ENCODE measurements at regions not wholly inside any gene's neighbourhood (a gene's known extent, or its start where the extent isn't known, plus 50 kb on each side); places are given as distances from the start of the nearest gene placed in this dataset.
"Not testable (repeated sequence)": the region's sequence is repeated elsewhere in the genome, so short reads cannot be mapped to it uniquely, and the experiment has no call there.

DNA sequence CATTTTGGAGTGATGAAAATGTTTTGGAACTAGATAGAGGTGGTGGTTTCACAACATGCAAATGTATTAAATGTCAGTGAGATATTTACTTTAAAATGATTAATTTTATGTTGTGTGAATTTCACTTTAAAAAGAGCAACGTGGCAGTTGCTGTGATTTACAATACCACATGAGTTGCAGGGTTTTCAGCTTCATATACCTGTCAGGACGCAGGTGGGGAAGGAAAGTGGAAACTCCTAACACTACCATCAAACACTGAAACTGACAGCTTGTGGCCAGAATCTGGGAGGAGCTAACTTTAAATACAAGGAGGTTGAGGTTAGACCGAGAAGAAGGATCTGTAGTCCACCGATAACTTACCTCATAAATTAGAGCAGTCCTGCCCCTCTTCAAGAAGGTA is 168.9 kb upstream of the TMEM72 start:
- DNase-seq (ENCODE audit: low read depth): no peak

DNA sequence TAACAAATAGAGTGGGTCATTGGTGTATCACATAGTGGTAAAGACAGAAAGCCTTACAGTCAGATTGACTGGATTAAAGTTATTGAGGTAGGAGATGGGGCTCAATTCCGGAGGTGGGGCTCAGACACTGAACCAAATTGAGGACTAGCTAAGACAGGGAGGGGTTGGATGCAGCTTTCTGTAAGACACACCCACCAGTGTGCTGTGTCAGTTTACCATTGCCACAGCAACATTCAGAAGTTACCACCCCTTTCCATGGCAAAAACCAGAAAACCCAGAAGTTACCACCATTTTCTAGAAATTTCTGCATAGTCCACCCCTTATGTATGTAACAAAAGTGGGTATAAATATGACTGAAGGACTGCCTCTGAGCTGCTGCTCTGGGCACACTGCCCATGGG is 167.6 kb upstream of the TMEM72 start:
- no peak for DNase-seq (ENCODE audit: low read depth)

DNA sequence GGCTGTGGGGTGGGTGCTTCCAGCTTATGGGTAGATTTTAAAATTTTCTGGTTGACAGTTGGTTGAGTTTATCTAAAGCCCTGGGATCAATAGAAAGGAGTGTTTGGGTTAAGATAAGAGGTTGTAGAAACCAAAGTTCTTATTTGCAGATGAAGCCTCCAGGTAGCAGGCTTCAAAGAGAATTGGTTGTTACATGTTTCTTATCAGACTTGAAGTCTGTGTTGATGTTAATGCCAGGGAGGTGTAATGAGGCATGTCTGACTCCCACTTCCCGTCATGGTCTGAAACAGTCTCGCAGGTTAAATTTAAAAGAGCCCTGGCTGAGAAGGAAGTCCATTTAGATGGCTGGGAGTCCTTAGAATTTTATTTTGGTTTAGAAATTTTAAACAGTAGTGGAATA is 165.2 kb upstream of the TMEM72 start:
- DNase-seq (ENCODE audit: low read depth): no peak

- DNase-seq (ENCODE audit: low read depth): no peak
Measured at GRCh38 chr10:44747593-44748172, 163.5 kb upstream of the TMEM72 start.

GRCh38 chr10:44749151-44749550 is 162.0 kb upstream of the TMEM72 start:
- no peak for DNase-seq (ENCODE audit: low read depth)

GRCh38 chr10:44752451-44753441 is 158.4 kb upstream of the TMEM72 start:
- no peak for DNase-seq (ENCODE audit: low read depth)

DNA sequence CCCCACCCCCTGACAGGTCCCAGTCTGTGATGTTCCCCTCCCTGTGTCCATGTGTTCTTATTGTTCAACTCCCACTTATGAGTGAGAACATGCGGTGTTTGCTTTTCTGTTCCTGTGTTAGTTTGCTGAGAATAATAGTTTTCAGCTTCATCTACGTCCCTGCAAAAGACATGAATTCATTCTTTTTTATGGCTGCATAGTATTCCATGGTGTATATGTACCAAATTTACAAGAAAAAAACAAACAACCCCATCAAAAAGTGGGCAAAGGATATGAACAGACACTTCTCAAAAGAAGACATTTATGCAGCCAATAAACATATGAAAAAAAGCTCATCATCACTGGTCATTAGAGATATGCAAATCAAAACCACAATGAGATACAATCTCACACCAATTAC is 156.8 kb upstream of the TMEM72 start:
- not testable (repeated sequence) for DNase-seq (ENCODE audit: low read depth)

- DNase-seq (ENCODE audit: low read depth): no peak
Measured at GRCh38 chr10:44755481-44755880, 155.7 kb upstream of the TMEM72 start.

GRCh38 chr10:44756216-44756615 is 154.9 kb upstream of the TMEM72 start:
- no peak for DNase-seq (ENCODE audit: low read depth)

DNA sequence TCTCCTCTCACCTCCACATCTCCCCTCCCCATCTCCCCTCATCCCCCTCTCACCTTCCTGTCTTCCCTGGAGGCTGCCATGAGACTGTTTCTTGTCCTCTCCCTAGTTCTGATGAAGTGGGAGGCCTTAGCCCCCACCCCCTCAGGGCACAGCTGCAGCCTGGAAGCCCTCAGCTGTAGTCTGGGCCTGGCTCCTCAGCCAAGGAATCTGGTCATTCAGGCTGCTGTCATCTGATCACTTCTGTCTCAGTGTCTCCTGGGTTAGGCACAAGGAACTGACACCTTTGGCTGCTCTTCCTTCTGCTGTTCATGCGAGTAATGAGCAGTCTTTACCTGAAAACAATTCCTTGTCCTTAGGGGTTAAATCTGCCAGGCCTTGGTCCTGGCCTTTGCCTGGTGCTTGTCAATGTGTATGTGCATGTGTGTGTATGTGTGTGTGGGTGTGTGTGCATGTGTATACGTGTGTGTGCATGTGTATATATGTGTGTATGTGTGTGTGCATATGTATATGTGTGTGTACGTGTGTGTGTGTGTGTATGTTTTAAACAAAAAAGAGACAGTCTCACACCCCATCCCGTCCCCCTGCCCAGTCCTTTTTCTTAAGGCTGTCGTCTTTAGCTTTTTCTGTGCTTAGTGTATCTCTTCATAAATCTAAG is 153.5 kb upstream of the TMEM72 start:
- DNase-seq (ENCODE audit: low read depth): no peak

GRCh38 chr10:44759122-44759521 is 152.0 kb upstream of the TMEM72 start:
- DNase-seq (ENCODE audit: low read depth): no peak

DNA sequence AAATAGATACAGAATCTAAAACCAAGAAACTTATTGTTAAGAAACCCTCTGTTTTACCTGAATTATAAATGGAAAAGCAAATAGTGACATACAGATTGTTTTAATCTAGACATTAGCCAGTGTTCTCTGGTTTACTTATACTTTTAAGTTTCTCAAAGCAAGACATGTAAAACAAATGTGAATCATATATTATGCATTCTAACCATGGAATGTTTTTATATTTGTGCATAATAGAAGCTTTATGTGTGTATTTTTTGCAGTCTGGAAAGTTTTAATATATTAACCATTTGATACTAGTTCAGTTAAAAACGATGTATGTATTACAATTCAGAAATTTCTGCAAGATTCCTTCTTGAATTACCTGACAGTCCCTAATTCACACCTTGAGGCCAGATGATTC is 150.6 kb upstream of the TMEM72 start:
- DNase-seq (ENCODE audit: low read depth): no peak

DNA sequence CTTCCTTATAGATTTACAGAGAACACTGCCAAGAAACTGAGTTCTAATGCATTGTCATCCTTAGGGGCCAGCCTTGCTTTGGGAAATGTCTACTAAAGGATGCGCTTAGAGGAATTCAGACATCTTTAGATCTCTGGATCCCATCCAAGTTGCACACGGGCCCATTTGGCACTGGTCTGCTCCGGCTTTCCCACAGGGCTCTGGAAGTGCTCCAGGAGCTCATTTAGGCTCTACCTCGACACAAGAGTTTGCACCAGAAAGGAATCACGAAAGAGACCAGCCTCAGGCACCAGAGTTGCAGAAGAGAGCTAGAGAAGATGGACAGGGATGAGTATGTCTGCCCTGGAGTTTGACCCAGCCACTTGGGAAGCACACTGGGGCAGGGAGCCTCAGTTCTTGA is 150.1 kb upstream of the TMEM72 start:
- DNase-seq (ENCODE audit: low read depth): no peak

GRCh38 chr10:44763331-44763730 is 147.8 kb upstream of the TMEM72 start:
- DNase-seq (ENCODE audit: low read depth): no peak

GRCh38 chr10:44765299-44765698 is 145.8 kb upstream of the TMEM72 start:
- no peak for DNase-seq (ENCODE audit: low read depth)

- no peak for DNase-seq (ENCODE audit: low read depth)
Measured at GRCh38 chr10:44766631-44767030, 144.5 kb upstream of the TMEM72 start.

- no peak for DNase-seq (ENCODE audit: low read depth)
Measured at GRCh38 chr10:44769450-44769849, 141.7 kb upstream of the TMEM72 start.

GRCh38 chr10:44771233-44771995 is 139.7 kb upstream of the TMEM72 start:
- DNase-seq (ENCODE audit: low read depth): no peak

GRCh38 chr10:44773565-44773964 is 137.6 kb upstream of the TMEM72 start:
- no peak for DNase-seq (ENCODE audit: low read depth)

DNA sequence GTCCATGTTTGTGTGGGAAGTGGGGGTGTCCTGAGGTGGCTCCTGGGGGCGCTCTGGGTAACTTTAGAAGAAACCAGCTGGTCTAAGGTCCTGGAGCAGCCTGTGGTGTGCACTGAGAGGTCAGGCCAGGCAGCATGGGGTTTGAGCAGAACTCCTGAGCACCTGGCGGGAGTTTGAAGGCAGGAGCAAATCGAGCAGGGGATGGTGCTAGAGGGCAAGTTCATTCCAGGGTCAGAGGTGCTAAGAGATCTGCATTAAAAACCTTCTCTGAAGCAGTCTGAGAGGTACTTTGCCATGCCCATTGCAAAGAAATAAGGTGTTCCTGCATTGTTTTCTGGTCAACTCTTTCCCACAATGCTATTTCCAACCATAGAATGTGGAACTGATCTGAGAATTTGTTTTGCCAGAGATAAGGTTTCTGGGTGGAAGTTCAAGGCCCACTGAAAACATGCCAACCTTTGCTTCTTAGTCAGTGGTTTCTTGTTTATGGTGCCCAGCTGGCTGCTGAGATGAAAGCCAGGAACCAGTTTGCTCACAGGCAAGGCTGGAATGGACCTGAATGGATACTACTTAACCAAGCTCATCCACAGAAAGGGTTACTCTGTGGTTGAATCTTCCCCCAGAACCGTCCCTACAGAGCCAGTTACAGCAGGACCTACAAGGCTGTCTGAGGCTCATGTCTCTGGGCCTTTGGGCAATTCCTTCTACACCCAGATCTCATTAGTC is 136.3 kb upstream of the TMEM72 start:
- DNase-seq (ENCODE audit: low read depth): no peak

GRCh38 chr10:44775402-44775741 is 135.8 kb upstream of the TMEM72 start:
- DNase-seq (ENCODE audit: low read depth): no peak

- DNase-seq (ENCODE audit: low read depth): no peak
Measured at GRCh38 chr10:44776181-44776580, 135.0 kb upstream of the TMEM72 start.
